GM12878 (cell line): ENCODE measurements at regions not wholly inside any gene's neighbourhood (a gene's known extent, or its start where the extent isn't known, plus 50 kb on each side); places are given as distances from the start of the nearest gene placed in this dataset.

Source experiments
- BHLHE40 ChIP-seq, 2 experiments: fragments of 450-650 bp in 1 of 2; IDR thresholded peaks; 2 replicates each; pipeline ENCODE4 v1.6.1; 2011 to 2017; ENCODE audit warnings: low read depth in 2 of 2, borderline replicate concordance in 1 of 2, improper control_type of control experiment in 1 of 2, low read length in 1 of 2, mild to moderate bottlenecking in 1 of 2
- CEBPB ChIP-seq, 2 experiments: fragments of 150-350 bp in 1 of 2; IDR thresholded peaks; 2 replicates each; pipeline ENCODE4 v1.6.1; 2012 to 2014; ENCODE audit warnings: low read depth in 2 of 2, low read length in 2 of 2, borderline replicate concordance in 1 of 2, inconsistent platforms in 1 of 2
- EGR1 ChIP-seq, 2 experiments: IDR thresholded peaks; 1 replicate in 1 of 2; 2 replicates in 1 of 2; pipeline ENCODE4 v1.6.1; 2011 to 2012; ENCODE audit warnings: low read depth in 2 of 2, low read length in 2 of 2, borderline replicate concordance in 1 of 2, mild to moderate bottlenecking in 1 of 2, moderate library complexity in 1 of 2
- HCFC1 ChIP-seq: fragments of 150-350 bp; IDR thresholded peaks from 2 replicates; pipeline ENCODE4 v1.6.1; 2014; ENCODE audit warnings: low read length
- NFXL1 ChIP-seq: fragments of 450-650 bp; IDR thresholded peaks from 2 replicates; pipeline ENCODE4 v1.6.1; 2017; ENCODE audit warnings: antibody characterized with exemption, mild to moderate bottlenecking, borderline replicate concordance
- NR2C2 ChIP-seq: IDR thresholded peaks from 2 replicates; pipeline ENCODE4 v1.6.1; 2011; ENCODE audit warnings: borderline replicate concordance, low read depth; ENCODE audit not compliant: control insufficient read depth, insufficient read length
- SIN3A ChIP-seq: IDR thresholded peaks from 2 replicates; pipeline ENCODE4 v1.6.1; 2012; ENCODE audit warnings: low read depth, low read length, improper control_type of control experiment
- ZZZ3 ChIP-seq: IDR thresholded peaks from 2 replicates; pipeline ENCODE4 v1.6.1; 2011; ENCODE audit warnings: low read depth; ENCODE audit not compliant: control insufficient read depth, insufficient read length
- TF ChIP-seq, protein P1 (sequence below): IDR thresholded peaks from 2 replicates; pipeline ENCODE4 v1.6.1; 2011; ENCODE audit warnings: low read depth, low read length, improper control_type of control experiment, borderline replicate concordance
- TF ChIP-seq, protein P2 (sequence below): IDR thresholded peaks from 2 replicates; pipeline ENCODE4 v1.6.1; 2011; ENCODE audit warnings: mild to moderate bottlenecking, low read depth, low read length, moderate library complexity; ENCODE audit not compliant: insufficient replicate concordance
- TF ChIP-seq, protein P3 (sequence below), 3 experiments: IDR thresholded peaks in 2 of 3; conservative IDR thresholded peaks in 1 of 3; 2 replicates each; pipeline ENCODE4 v1.5.1; 2011; ENCODE audit warnings: low read depth in 3 of 3, low read length in 3 of 3, mild to moderate bottlenecking in 3 of 3, control low read depth in 2 of 3, moderate library complexity in 2 of 3, inconsistent platforms in 1 of 3, mixed read lengths in 1 of 3; ENCODE audit not compliant: control insufficient read depth in 2 of 3, insufficient read depth in 1 of 3; ENCODE audit errors: extremely low read depth in 1 of 3
- TF ChIP-seq, protein P4 (sequence below): fragments of 450-650 bp; IDR thresholded peaks from 2 replicates; pipeline ENCODE4 v1.6.1; 2017; ENCODE audit warnings: mild to moderate bottlenecking, low read depth, inconsistent platforms; ENCODE audit not compliant: poor library complexity, severe bottlenecking

DNA sequence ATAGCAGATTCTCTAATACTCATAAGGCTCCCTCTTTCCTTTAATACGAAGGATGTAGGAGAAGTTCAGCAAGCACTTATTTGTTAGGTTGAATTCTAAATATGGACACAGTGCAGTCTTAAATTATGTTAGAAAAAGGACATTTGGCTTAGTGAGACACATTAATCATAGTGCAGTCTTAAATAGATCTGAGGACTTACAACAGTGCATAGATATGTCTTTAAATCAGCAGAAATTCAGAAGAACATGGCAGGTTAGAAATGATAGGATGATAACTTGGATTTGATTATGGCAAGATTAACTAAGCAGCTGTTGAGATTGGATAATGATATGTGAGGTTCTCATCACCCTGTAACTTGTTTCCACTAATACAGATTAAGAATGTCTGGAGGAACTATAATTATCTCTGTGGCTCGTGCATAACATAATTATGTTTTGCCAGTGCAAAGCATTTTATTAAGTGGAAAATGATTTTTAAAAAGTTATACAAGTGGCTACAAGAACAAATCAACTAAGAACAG, 485.9 kb downstream of the USP25 start:
- TF ChIP-seq ZZZ3, result no peak
- TF ChIP-seq, protein P1, sequence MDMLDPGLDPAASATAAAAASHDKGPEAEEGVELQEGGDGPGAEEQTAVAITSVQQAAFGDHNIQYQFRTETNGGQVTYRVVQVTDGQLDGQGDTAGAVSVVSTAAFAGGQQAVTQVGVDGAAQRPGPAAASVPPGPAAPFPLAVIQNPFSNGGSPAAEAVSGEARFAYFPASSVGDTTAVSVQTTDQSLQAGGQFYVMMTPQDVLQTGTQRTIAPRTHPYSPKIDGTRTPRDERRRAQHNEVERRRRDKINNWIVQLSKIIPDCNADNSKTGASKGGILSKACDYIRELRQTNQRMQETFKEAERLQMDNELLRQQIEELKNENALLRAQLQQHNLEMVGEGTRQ, result no peak
- TF ChIP-seq, protein P2, sequence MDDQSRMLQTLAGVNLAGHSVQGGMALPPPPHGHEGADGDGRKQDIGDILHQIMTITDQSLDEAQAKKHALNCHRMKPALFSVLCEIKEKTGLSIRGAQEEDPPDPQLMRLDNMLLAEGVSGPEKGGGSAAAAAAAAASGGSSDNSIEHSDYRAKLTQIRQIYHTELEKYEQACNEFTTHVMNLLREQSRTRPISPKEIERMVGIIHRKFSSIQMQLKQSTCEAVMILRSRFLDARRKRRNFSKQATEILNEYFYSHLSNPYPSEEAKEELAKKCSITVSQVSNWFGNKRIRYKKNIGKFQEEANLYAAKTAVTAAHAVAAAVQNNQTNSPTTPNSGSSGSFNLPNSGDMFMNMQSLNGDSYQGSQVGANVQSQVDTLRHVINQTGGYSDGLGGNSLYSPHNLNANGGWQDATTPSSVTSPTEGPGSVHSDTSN, result no peak
- TF ChIP-seq, protein P3, sequence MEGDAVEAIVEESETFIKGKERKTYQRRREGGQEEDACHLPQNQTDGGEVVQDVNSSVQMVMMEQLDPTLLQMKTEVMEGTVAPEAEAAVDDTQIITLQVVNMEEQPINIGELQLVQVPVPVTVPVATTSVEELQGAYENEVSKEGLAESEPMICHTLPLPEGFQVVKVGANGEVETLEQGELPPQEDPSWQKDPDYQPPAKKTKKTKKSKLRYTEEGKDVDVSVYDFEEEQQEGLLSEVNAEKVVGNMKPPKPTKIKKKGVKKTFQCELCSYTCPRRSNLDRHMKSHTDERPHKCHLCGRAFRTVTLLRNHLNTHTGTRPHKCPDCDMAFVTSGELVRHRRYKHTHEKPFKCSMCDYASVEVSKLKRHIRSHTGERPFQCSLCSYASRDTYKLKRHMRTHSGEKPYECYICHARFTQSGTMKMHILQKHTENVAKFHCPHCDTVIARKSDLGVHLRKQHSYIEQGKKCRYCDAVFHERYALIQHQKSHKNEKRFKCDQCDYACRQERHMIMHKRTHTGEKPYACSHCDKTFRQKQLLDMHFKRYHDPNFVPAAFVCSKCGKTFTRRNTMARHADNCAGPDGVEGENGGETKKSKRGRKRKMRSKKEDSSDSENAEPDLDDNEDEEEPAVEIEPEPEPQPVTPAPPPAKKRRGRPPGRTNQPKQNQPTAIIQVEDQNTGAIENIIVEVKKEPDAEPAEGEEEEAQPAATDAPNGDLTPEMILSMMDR (IDR thresholded peaks at IDR 0.05 in 2 of 3, conservative IDR thresholded peaks at IDR 0.05 in 1 of 3; ENCODE audit: control insufficient read depth in 2 of 3, extremely low read depth in 1 of 3, insufficient read depth in 1 of 3, low read depth in 3 of 3, low read length in 3 of 3), result no peak
- TF ChIP-seq NR2C2, result no peak
- no peak for TF ChIP-seq NFXL1
- TF ChIP-seq CEBPB (IDR thresholded peaks at IDR 0.05; ENCODE audit: borderline replicate concordance in 1 of 2, low read depth in 2 of 2, low read length in 2 of 2), result no peak
- TF ChIP-seq EGR1 (IDR thresholded peaks at IDR 0.05; ENCODE audit: borderline replicate concordance in 1 of 2, low read depth in 2 of 2, low read length in 2 of 2), result no peak
- TF ChIP-seq, protein P4, sequence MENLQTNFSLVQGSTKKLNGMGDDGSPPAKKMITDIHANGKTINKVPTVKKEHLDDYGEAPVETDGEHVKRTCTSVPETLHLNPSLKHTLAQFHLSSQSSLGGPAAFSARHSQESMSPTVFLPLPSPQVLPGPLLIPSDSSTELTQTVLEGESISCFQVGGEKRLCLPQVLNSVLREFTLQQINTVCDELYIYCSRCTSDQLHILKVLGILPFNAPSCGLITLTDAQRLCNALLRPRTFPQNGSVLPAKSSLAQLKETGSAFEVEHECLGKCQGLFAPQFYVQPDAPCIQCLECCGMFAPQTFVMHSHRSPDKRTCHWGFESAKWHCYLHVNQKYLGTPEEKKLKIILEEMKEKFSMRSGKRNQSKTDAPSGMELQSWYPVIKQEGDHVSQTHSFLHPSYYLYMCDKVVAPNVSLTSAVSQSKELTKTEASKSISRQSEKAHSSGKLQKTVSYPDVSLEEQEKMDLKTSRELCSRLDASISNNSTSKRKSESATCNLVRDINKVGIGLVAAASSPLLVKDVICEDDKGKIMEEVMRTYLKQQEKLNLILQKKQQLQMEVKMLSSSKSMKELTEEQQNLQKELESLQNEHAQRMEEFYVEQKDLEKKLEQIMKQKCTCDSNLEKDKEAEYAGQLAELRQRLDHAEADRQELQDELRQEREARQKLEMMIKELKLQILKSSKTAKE, result no peak
- TF ChIP-seq HCFC1, result no peak
- no peak for TF ChIP-seq SIN3A
- TF ChIP-seq BHLHE40 (IDR thresholded peaks at IDR 0.05; ENCODE audit: borderline replicate concordance in 1 of 2, low read depth in 2 of 2, low read length in 1 of 2), result no peak
